Endodermal cell (in vitro differentiated cells): ENCODE measurements at regions not wholly inside any gene's neighbourhood (a gene's known extent, or its start where the extent isn't known, plus 50 kb on each side); places are given as distances from the start of the nearest gene placed in this dataset.

Experiments
- DNase-seq: peaks from one replicate; pipeline ENCODE4 v3.0.0-alpha.2; 2017
- H3K27ac ChIP-seq: 2 replicates; pipeline ENCODE4 v1.5.1; 2013; ENCODE audit warnings: mild to moderate bottlenecking, low read depth, low read length, moderate library complexity
- H3K27me3 ChIP-seq: 2 replicates; pipeline ENCODE4 v1.6.1; 2013; ENCODE audit warnings: mild to moderate bottlenecking, low read length, moderate library complexity; ENCODE audit not compliant: insufficient read depth, control insufficient read depth, poor library complexity, severe bottlenecking
- H3K36me3 ChIP-seq: 2 replicates; pipeline ENCODE4 v1.7.0; 2013; ENCODE audit warnings: mild to moderate bottlenecking, low read length, moderate library complexity; ENCODE audit not compliant: control insufficient read depth, insufficient read depth
- H3K4me1 ChIP-seq: one replicate; pipeline ENCODE4 v1.7.0; 2013; ENCODE audit warnings: low read length; ENCODE audit not compliant: control insufficient read depth, insufficient read depth
- H3K4me3 ChIP-seq: 2 replicates; pipeline ENCODE4 v1.5.1; 2013; ENCODE audit warnings: mild to moderate bottlenecking, low read length, moderate library complexity
- H3K9ac ChIP-seq: 2 replicates; pipeline ENCODE4 v1.6.1; 2013; ENCODE audit warnings: mild to moderate bottlenecking, low read length, moderate library complexity; ENCODE audit not compliant: poor library complexity, severe bottlenecking; ENCODE audit errors: extremely low read depth
- H3K9me3 ChIP-seq: 2 replicates; pipeline ENCODE4 v1.6.1; 2013; ENCODE audit warnings: mild to moderate bottlenecking, low read length, moderate library complexity; ENCODE audit not compliant: control insufficient read depth
- H3K27ac Mint-ChIP-seq: 2 replicates; pipeline ENCODE4 v1.8.0; 2020; ENCODE audit warnings: mixed read lengths
- H3K27me3 Mint-ChIP-seq: 2 replicates; pipeline ENCODE4 v1.8.0; 2021; ENCODE audit warnings: mild to moderate bottlenecking, mixed read lengths; ENCODE audit not compliant: insufficient read depth
- H3K36me3 Mint-ChIP-seq: 2 replicates; pipeline ENCODE4 v1.8.0; 2020; ENCODE audit warnings: low read depth, mixed read lengths
- H3K4me1 Mint-ChIP-seq: 2 replicates; pipeline ENCODE4 v1.8.0; 2020; ENCODE audit warnings: mixed read lengths
- H3K4me3 Mint-ChIP-seq: 2 replicates; pipeline ENCODE4 v1.8.0; 2020; ENCODE audit warnings: mild to moderate bottlenecking, moderate library complexity, mixed read lengths
- H3K9me3 Mint-ChIP-seq: 2 replicates; pipeline ENCODE4 v1.8.0; 2020; ENCODE audit warnings: mild to moderate bottlenecking, mixed read lengths
- WGBS, 2 experiments: methylation state at CpG; one replicate each; pipeline versions ENCODE4 v1.1.5 to v1.1.7; 2013; ENCODE audit warnings: missing lambda C conversion rate in 2 of 2, mixed read lengths in 1 of 2; ENCODE audit not compliant: insufficient coverage in 1 of 2, insufficient read length in 1 of 2; 5-methylcytosine and 5-hydroxymethylcytosine counted together
- TF ChIP-seq, protein P1 (sequence below): fragments of 200-600 bp; sonication (generic); conservative IDR thresholded peaks from 2 replicates; pipeline ENCODE4 v1.5.0; 2021; ENCODE audit warnings: antibody characterized with exemption, mild to moderate bottlenecking

- peaks cover 6% of the 10 kb centered on the region for H3K4me1 ChIP-seq
- H3K4me1 Mint-ChIP-seq: peaks cover 37% of the 10 kb centered on the region
- H3K9ac ChIP-seq: no peak overlapping the region
- peaks cover 78% of the 10 kb centered on the region for H3K27me3 Mint-ChIP-seq
- H3K9me3 Mint-ChIP-seq: no peaks in the 10 kb centered on the region
- H3K36me3 Mint-ChIP-seq: no peaks in the 10 kb centered on the region
- H3K27ac ChIP-seq: no peak overlapping the region
- H3K4me3 Mint-ChIP-seq: no peak overlapping the region
- H3K4me3 ChIP-seq: peak overlapping the region; percentile 23
- no peaks in the 10 kb centered on the region for H3K36me3 ChIP-seq
- H3K9me3 ChIP-seq: no peaks in the 10 kb centered on the region
- TF ChIP-seq, protein P1, sequence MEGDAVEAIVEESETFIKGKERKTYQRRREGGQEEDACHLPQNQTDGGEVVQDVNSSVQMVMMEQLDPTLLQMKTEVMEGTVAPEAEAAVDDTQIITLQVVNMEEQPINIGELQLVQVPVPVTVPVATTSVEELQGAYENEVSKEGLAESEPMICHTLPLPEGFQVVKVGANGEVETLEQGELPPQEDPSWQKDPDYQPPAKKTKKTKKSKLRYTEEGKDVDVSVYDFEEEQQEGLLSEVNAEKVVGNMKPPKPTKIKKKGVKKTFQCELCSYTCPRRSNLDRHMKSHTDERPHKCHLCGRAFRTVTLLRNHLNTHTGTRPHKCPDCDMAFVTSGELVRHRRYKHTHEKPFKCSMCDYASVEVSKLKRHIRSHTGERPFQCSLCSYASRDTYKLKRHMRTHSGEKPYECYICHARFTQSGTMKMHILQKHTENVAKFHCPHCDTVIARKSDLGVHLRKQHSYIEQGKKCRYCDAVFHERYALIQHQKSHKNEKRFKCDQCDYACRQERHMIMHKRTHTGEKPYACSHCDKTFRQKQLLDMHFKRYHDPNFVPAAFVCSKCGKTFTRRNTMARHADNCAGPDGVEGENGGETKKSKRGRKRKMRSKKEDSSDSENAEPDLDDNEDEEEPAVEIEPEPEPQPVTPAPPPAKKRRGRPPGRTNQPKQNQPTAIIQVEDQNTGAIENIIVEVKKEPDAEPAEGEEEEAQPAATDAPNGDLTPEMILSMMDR: no peak
- no peak overlapping the region for H3K27ac Mint-ChIP-seq
- WGBS, 2 experiments: 8 to 10% methylated on average over 11 to 16 of the region's 18 CpGs
- peaks cover 88% of the 10 kb centered on the region for H3K27me3 ChIP-seq
- no peak for DNase-seq
Measured at GRCh38 chr19:30223866-30224688, 148.1 kb upstream of the ZNF536 start.

GRCh38 chr19:30224689-30225606 lies 147.2 kb upstream of the ZNF536 start:
- Mint-ChIP-seq H3K9me3 (no peaks in the 10 kb centered on the region), H3K27ac (no peak overlapping the region), H3K27me3 (peaks cover 84% of the 10 kb centered on the region), H3K4me1 (peaks cover 33% of the 10 kb centered on the region), H3K4me3 (peak overlapping the region; percentile 31), H3K36me3 (no peaks in the 10 kb centered on the region)
- peak; percentile 63 for DNase-seq
- Histone ChIP-seq H3K4me1 (peaks cover 6% of the 10 kb centered on the region), H3K27ac (no peak overlapping the region), H3K9me3 (no peaks in the 10 kb centered on the region), H3K27me3 (peaks cover 96% of the 10 kb centered on the region), H3K36me3 (no peaks in the 10 kb centered on the region), H3K9ac (no peak overlapping the region), H3K4me3 (peak overlapping the region; percentile 23)
- WGBS, 2 experiments: 1 to 5% methylated on average over 21 to 42 of the region's 43 CpGs
- TF ChIP-seq, protein P1: no peak

GRCh38 chr19:30225676-30226463 lies 146.3 kb upstream of the ZNF536 start:
- 0% methylated on average over 6 to 59 of the region's 84 CpGs for WGBS, 2 experiments
- no peak for DNase-seq
- H3K27me3 ChIP-seq: peaks cover 96% of the 10 kb centered on the region
- no peaks in the 10 kb centered on the region for H3K9me3 Mint-ChIP-seq
- peaks cover 84% of the 10 kb centered on the region for H3K27me3 Mint-ChIP-seq
- no peak overlapping the region for H3K4me3 ChIP-seq
- no peaks in the 10 kb centered on the region for H3K36me3 ChIP-seq
- no peaks in the 10 kb centered on the region for H3K36me3 Mint-ChIP-seq
- H3K27ac ChIP-seq: no peak overlapping the region
- H3K9ac ChIP-seq: no peak overlapping the region
- peaks cover 6% of the 10 kb centered on the region for H3K4me1 ChIP-seq
- no peak overlapping the region for H3K27ac Mint-ChIP-seq
- H3K9me3 ChIP-seq: no peaks in the 10 kb centered on the region
- peak overlapping the region; percentile 62 for H3K4me3 Mint-ChIP-seq
- H3K4me1 Mint-ChIP-seq: peaks cover 33% of the 10 kb centered on the region
- TF ChIP-seq, protein P1: no peak
